ENCODE measurements at regions not wholly inside any gene's neighbourhood (a gene's known extent, or its start where the extent isn't known, plus 50 kb on each side); places are given as distances from the start of the nearest gene placed in this dataset.
"Not testable (repeated sequence)": the region's sequence is repeated elsewhere in the genome, so short reads cannot be mapped to it uniquely, and the experiment has no call there.

GRCh38 chrX:149420566-149420965 is 84.5 kb downstream of the IDS start:
- not testable (repeated sequence) for DNase-seq (ENCODE audit: insufficient read length, low spot score); FAIRE-seq

GRCh38 chrX:149398027-149398426 is 107.1 kb downstream of the IDS start:
- FAIRE-seq (no peak), DNase-seq (ENCODE audit: insufficient read length, low spot score) (no peak)
- no peak for TF ChIP-seq CTCF (IDR thresholded peaks at IDR 0.05; ENCODE audit: insufficient read depth, missing control alignments)

- no peak for FAIRE-seq
- no peak for TF ChIP-seq CTCF (IDR thresholded peaks at IDR 0.05; ENCODE audit: insufficient read depth, missing control alignments)
- DNase-seq (ENCODE audit: insufficient read length, low spot score), result no peak
Observed at GRCh38 chrX:149392921-149393320, 112.2 kb downstream of the IDS start.

GRCh38 chrX:149383852-149384251 is 121.3 kb downstream of the IDS start:
- FAIRE-seq (no peak), DNase-seq (ENCODE audit: insufficient read length, low spot score) (no peak)

GRCh38 chrX:149374751-149375150 is 130.4 kb downstream of the IDS start:
- no peak for TF ChIP-seq CTCF (IDR thresholded peaks at IDR 0.05; ENCODE audit: insufficient read depth, missing control alignments)
- DNase-seq (ENCODE audit: insufficient read length, low spot score) (no peak), FAIRE-seq (no peak)

More at GRCh38 chrX:149383852-149384251, 121.3 kb downstream of the IDS start:
- TF ChIP-seq CTCF (IDR thresholded peaks at IDR 0.05; ENCODE audit: insufficient read depth, missing control alignments), result no peak

GRCh38 chrX:149372866-149373265 is 132.2 kb downstream of the IDS start:
- TF ChIP-seq CTCF (IDR thresholded peaks at IDR 0.05; ENCODE audit: insufficient read depth, missing control alignments), result no peak
- FAIRE-seq (no peak), DNase-seq (ENCODE audit: insufficient read length, low spot score) (no peak)

GRCh38 chrX:149371986-149372385 is 133.1 kb downstream of the IDS start:
- TF ChIP-seq CTCF (IDR thresholded peaks at IDR 0.05; ENCODE audit: insufficient read depth, missing control alignments), result no peak
- FAIRE-seq (no peak), DNase-seq (ENCODE audit: insufficient read length, low spot score) (no peak)

GRCh38 chrX:149370097-149370496 is 135.0 kb downstream of the IDS start:
- FAIRE-seq (no peak), DNase-seq (ENCODE audit: insufficient read length, low spot score) (no peak)
- TF ChIP-seq CTCF (IDR thresholded peaks at IDR 0.05; ENCODE audit: insufficient read depth, missing control alignments), result no peak
